ENCODE measurements at regions not wholly inside any gene's neighbourhood (a gene's known extent, or its start where the extent isn't known, plus 50 kb on each side); places are given as distances from the start of the nearest gene placed in this dataset.

GRCh38 chr10:21203473-21204107 is 306.5 kb upstream of the NEBL start:
- no peak for DNase-seq
- WGBS, 2 donors: 57 to 70% methylated on average over 10 of the region's 10 CpGs
- Histone ChIP-seq H3K9me3 (peaks cover 0 to 8% (median 0%) of the 10 kb centered on the region in 3 donors), H3K4me1 (no peaks in the 10 kb centered on the region), H3K27me3 (no peaks in the 10 kb centered on the region), H3K4me3 (no peak overlapping the region), H3K36me3 (replicated peaks in 1 of 2; ENCODE audit: insufficient read depth in 1 of 2, low read depth in 2 of 2) (no peaks in the 10 kb centered on the region), H3K27ac (no peak overlapping the region)
- no peak for TF ChIP-seq CTCF (IDR thresholded peaks at IDR 0.05)
- no peak for TF ChIP-seq POLR2A (IDR thresholded peaks at IDR 0.05)
- intact Hi-C loops (cut with DNase I): no loop called here
- no peak for ATAC-seq

DNA sequence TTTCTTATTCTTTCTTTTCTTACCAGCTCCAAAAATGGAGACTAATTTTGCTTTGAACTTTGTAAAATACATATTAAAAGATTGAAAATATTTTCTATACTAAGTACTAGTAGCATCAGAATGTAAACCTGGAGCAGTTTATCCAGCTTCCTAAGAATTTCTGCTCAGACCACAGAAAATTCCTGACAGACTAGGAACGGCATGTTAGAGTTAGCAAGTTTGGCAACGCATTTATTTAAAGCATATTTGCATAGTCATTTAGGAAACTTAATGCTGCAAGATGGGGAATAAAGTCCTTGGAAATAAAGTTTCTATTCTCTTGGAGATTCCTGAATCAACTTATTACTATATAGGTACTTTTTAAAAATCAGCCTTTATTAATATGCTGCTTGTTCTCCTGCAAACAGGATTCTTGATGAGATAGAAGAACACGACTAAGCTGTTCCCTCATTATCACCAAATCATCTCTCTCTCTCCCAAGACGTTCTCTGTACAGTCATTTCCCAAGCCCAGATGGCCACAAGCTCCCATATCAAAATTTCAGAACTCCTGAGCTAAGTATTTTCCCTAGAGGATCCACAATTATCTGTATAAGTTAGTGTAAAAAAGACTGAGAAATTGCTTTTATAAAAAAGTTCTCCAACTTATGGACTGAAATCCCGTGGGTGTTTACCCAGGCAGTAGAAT is 305.8 kb upstream of the NEBL start:
- Histone ChIP-seq H3K36me3 (replicated peaks in 1 of 2; ENCODE audit: insufficient read depth in 1 of 2, low read depth in 2 of 2) (no peaks in the 10 kb centered on the region), H3K4me1 (no peaks in the 10 kb centered on the region), H3K27ac (no peak overlapping the region), H3K27me3 (no peaks in the 10 kb centered on the region), H3K9me3 (peaks cover 0 to 14% (median 0%) of the 10 kb centered on the region in 3 donors), H3K4me3 (no peak overlapping the region)
- 44 to 56% methylated on average over 5 of the region's 5 CpGs for WGBS, 2 donors
- no peak for ATAC-seq
- no peak for TF ChIP-seq POLR2A (IDR thresholded peaks at IDR 0.05)
- TF ChIP-seq CTCF (IDR thresholded peaks at IDR 0.05): no peak
- intact Hi-C loops (cut with DNase I): no loop called here
- no peak for DNase-seq

DNA sequence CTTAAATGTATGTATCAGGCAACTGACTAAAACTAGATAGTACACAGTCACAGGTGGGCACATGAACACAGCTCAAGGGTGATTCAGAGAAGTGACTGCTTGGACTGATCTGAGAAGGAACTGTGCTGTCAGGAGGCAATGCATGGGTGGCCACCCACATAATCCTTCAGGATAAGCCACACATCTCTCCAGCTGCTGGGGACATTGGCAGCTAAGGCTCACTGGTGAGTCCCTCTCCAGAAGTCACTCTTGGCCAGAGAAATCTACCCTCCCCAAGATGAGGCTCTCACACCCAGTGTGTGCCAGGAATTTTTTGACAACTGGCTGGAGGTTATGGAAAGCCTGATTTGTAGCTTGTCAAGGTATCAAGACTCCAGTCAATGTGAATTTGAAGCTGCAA is 302.4 kb upstream of the NEBL start:
- Histone ChIP-seq H3K36me3 (replicated peaks in 1 of 2; ENCODE audit: insufficient read depth in 1 of 2, low read depth in 2 of 2) (no peaks in the 10 kb centered on the region), H3K27me3 (no peaks in the 10 kb centered on the region), H3K4me1 (no peaks in the 10 kb centered on the region), H3K9me3 (peaks cover 0 to 9% (median 0%) of the 10 kb centered on the region in 3 donors), H3K4me3 (no peak overlapping the region), H3K27ac (no peak overlapping the region)
- ATAC-seq (no peak), DNase-seq (no peak)
- TF ChIP-seq CTCF (IDR thresholded peaks at IDR 0.05): no peak
- no peak for TF ChIP-seq POLR2A (IDR thresholded peaks at IDR 0.05)
- intact Hi-C loops (cut with DNase I): no loop called here

DNA sequence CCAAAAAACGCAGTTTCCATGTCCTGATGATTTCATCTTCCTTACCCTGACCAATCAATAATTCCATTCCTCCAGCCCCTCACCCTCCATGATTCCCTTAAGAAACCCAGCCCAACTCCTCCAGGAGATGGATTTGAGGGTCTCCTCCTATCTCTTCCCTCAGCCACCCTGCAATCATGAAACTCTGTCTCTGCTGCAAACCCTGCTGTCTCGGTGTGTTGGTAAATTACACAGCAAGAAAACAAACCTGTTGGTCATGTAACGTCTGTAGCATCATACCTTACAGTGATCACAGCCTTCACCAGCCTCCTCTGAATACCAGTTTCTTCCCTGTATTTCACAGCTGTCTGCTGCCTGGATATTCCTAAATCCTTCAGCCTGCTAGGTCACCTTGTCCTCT is 300.7 kb upstream of the NEBL start:
- peaks cover 0 to 9% (median 0%) of the 10 kb centered on the region in 3 donors for H3K9me3 ChIP-seq
- intact Hi-C loops (cut with DNase I): no loop called here
- TF ChIP-seq POLR2A (IDR thresholded peaks at IDR 0.05) (no peak), CTCF (IDR thresholded peaks at IDR 0.05) (no peak)

More for the DNA sequence above, 300.7 kb upstream of the NEBL start:
- WGBS, 2 donors: 61 to 65% methylated on average over 3 of the region's 3 CpGs
- DNase-seq: no peak
- Histone ChIP-seq H3K4me3 (no peak overlapping the region), H3K27me3 (no peaks in the 10 kb centered on the region), H3K4me1 (no peaks in the 10 kb centered on the region), H3K27ac (no peak overlapping the region), H3K36me3 (replicated peaks in 1 of 2; ENCODE audit: insufficient read depth in 1 of 2, low read depth in 2 of 2) (no peaks in the 10 kb centered on the region)
- ATAC-seq: no peak
